ENCODE measurements at regions not wholly inside any gene's neighbourhood (a gene's known extent, or its start where the extent isn't known, plus 50 kb on each side); places are given as distances from the start of the nearest gene placed in this dataset.

GRCh38 chr12:66048835-66049537 lies 81.6 kb downstream of the LLPH start:
- TF ChIP-seq ZFP30 (CRISPR knock-in tag; IDR thresholded peaks at IDR 0.05) (no peak), ZFP3 (CRISPR knock-in tag; IDR thresholded peaks at IDR 0.05) (no peak), BACH2 (CRISPR knock-in tag; IDR thresholded peaks at IDR 0.05; ENCODE audit: borderline replicate concordance) (no peak), ZC3H10 (CRISPR knock-in tag; IDR thresholded peaks at IDR 0.05) (no peak), PATZ1 (CRISPR knock-in tag; IDR thresholded peaks at IDR 0.05; ENCODE audit: borderline replicate concordance) (no peak), TSHZ2 (CRISPR knock-in tag; IDR thresholded peaks at IDR 0.05) (no peak), ZNF565 (CRISPR knock-in tag; conservative IDR thresholded peaks at IDR 0.05; ENCODE audit: low read depth) (no peak)

Data from SK-N-SH treated with all-trans-retinoic acid at 6 μM for 48 hours (cell line).